Fibroblast of lung (primary cell): ENCODE measurements at regions not wholly inside any gene's neighbourhood (a gene's known extent, or its start where the extent isn't known, plus 50 kb on each side); places are given as distances from the start of the nearest gene placed in this dataset.

Source experiments
- DNase-seq, 2 donors: peaks; one replicate each; pipeline versions ENCODE4 v3.0.0 to v3.0.0-alpha.2; 2010; ENCODE audit warnings: low read depth in 2 of 2
- H2AFZ ChIP-seq: 2 replicates; pipeline ENCODE4 v1.5.1; 2012; ENCODE audit warnings: low read length, control low read depth, inconsistent platforms
- H3K27ac ChIP-seq: 2 replicates; pipeline ENCODE4 v1.5.1; 2011; ENCODE audit warnings: low read length, control low read depth; ENCODE audit not compliant: insufficient read depth
- H3K27me3 ChIP-seq: 2 replicates; pipeline ENCODE4 v1.5.1; 2011; ENCODE audit warnings: mild to moderate bottlenecking, low read length; ENCODE audit not compliant: control insufficient read depth, insufficient read depth
- H3K36me3 ChIP-seq: 2 replicates; pipeline ENCODE4 v1.5.1; 2011; ENCODE audit warnings: low read length; ENCODE audit not compliant: control insufficient read depth, insufficient read depth
- H3K4me1 ChIP-seq: 2 replicates; pipeline ENCODE4 v1.5.1; 2011; ENCODE audit warnings: low read length; ENCODE audit not compliant: control insufficient read depth, insufficient read depth; ENCODE audit errors: extremely low read depth
- H3K4me2 ChIP-seq: 2 replicates; pipeline ENCODE4 v1.5.1; 2011; ENCODE audit warnings: low read length, control low read depth; ENCODE audit not compliant: insufficient read depth; ENCODE audit errors: extremely low read depth
- H3K4me3 ChIP-seq, 4 experiments: fragments of 200-600 bp in 1 of 4; sonication (generic) in 1 of 4; replicated peaks in 1 of 4; 2 replicates each; pipeline ENCODE4 v1.5.1; 2011 to 2016; ENCODE audit warnings: low read length in 4 of 4, low read depth in 3 of 4, mild to moderate bottlenecking in 3 of 4, control low read depth in 2 of 4, inconsistent platforms in 1 of 4, mixed read lengths in 1 of 4; ENCODE audit not compliant: insufficient read depth in 1 of 4; ENCODE audit errors: control extremely low read depth in 1 of 4
- H3K79me2 ChIP-seq: 2 replicates; pipeline ENCODE4 v1.5.1; 2012; ENCODE audit warnings: mild to moderate bottlenecking, low read length, inconsistent platforms; ENCODE audit not compliant: control insufficient read depth, insufficient read depth
- H3K9ac ChIP-seq: 2 replicates; pipeline ENCODE4 v1.5.1; 2011; ENCODE audit warnings: mild to moderate bottlenecking, low read length, control low read depth; ENCODE audit not compliant: insufficient read depth
- H3K9me3 ChIP-seq: 2 replicates; pipeline ENCODE4 v1.5.1; 2012; ENCODE audit warnings: low read depth, low read length; ENCODE audit not compliant: control insufficient read depth, insufficient read depth
- H4K20me1 ChIP-seq: 2 replicates; pipeline ENCODE4 v1.5.1; 2011; ENCODE audit warnings: low read length; ENCODE audit not compliant: control insufficient read depth, insufficient read depth; ENCODE audit errors: extremely low read depth
- EZH2 ChIP-seq: IDR thresholded peaks from 2 replicates; pipeline ENCODE4 v1.5.1; 2012; ENCODE audit warnings: low read length, control low read depth, mild to moderate bottlenecking; ENCODE audit errors: missing control alignments
- TF ChIP-seq, protein P1 (sequence below), 2 donors: IDR thresholded peaks in 1 of 2; conservative IDR thresholded peaks in 1 of 2; 1 replicate in 1 of 2; 2 replicates in 1 of 2; pipeline ENCODE4 v1.5.1; 2011 to 2012; ENCODE audit warnings: low read length in 2 of 2, control low read depth in 1 of 2, inconsistent platforms in 1 of 2, low read depth in 1 of 2, mild to moderate bottlenecking in 1 of 2

DNA sequence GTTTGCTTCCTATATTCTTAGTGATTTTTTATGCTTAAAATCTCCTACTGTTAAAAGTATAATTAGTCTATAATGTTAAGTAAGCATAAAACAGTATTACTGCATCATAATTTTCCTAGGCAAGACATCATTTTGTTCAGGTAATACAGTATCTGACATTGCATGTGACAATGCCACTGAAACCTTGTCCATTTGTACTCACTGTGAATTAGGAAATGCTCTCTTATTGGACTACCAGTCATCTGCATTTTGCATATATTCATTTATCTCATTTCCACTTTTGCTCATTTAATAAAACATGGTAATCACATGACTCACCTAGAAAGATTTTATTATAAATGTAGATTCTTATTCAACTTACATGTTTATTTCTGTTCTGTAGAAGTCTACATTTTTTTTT is 379.1 kb downstream of the ETV1 start:
- H3K4me2 ChIP-seq = no peak overlapping the region
- DNase-seq = no peak

DNA sequence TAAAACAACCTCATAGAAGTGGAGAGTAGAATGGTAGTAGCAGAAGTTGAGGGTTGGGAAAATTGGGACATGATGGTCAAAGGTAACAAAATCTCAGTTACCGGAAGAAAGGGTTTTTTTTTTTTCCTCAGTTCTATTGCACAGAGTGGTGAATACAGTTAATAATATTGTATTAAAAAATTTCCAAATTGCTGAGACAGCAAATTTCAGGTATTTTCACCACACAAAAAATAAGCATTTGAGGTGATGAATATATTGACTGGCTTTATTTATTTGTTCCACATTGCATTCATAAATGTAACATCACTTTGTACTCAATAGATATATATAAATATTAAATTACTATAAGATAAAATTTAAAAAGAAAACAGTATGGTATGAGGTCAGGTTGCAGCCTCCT is 373.8 kb downstream of the ETV1 start:
- Histone ChIP-seq H3K36me3 (no peaks in the 10 kb centered on the region), H3K27ac (no peak overlapping the region), H3K9ac (no peak overlapping the region), H3K79me2 (no peaks in the 10 kb centered on the region), H3K4me2 (no peak overlapping the region), H3K4me1 (no peaks in the 10 kb centered on the region), H3K27me3 (no peaks in the 10 kb centered on the region), H2AFZ (no peak overlapping the region), H4K20me1 (no peaks in the 10 kb centered on the region), H3K4me3 (no peak overlapping the region), H3K9me3 (no peaks in the 10 kb centered on the region)
- DNase-seq = no peak
- no peak for TF ChIP-seq EZH2
- TF ChIP-seq, protein P1, sequence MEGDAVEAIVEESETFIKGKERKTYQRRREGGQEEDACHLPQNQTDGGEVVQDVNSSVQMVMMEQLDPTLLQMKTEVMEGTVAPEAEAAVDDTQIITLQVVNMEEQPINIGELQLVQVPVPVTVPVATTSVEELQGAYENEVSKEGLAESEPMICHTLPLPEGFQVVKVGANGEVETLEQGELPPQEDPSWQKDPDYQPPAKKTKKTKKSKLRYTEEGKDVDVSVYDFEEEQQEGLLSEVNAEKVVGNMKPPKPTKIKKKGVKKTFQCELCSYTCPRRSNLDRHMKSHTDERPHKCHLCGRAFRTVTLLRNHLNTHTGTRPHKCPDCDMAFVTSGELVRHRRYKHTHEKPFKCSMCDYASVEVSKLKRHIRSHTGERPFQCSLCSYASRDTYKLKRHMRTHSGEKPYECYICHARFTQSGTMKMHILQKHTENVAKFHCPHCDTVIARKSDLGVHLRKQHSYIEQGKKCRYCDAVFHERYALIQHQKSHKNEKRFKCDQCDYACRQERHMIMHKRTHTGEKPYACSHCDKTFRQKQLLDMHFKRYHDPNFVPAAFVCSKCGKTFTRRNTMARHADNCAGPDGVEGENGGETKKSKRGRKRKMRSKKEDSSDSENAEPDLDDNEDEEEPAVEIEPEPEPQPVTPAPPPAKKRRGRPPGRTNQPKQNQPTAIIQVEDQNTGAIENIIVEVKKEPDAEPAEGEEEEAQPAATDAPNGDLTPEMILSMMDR (conservative IDR thresholded peaks at IDR 0.05 in 1 of 2, IDR thresholded peaks at IDR 0.05 in 1 of 2; ENCODE audit: low read depth in 1 of 2, low read length in 2 of 2) = no peak

More for the DNA sequence above, 379.1 kb downstream of the ETV1 start:
- no peak overlapping the region for H2AFZ ChIP-seq
- H3K9me3 ChIP-seq = no peaks in the 10 kb centered on the region
- H4K20me1 ChIP-seq = no peaks in the 10 kb centered on the region
- no peak overlapping the region for H3K27ac ChIP-seq
- no peak overlapping the region for H3K4me3 ChIP-seq
- H3K4me1 ChIP-seq = no peaks in the 10 kb centered on the region
- H3K27me3 ChIP-seq = no peaks in the 10 kb centered on the region
- H3K9ac ChIP-seq = no peak overlapping the region
- TF ChIP-seq, protein P1 (conservative IDR thresholded peaks at IDR 0.05 in 1 of 2, IDR thresholded peaks at IDR 0.05 in 1 of 2; ENCODE audit: low read depth in 1 of 2, low read length in 2 of 2) = no peak
- TF ChIP-seq EZH2 = no peak
- no peaks in the 10 kb centered on the region for H3K36me3 ChIP-seq
- no peaks in the 10 kb centered on the region for H3K79me2 ChIP-seq

DNA sequence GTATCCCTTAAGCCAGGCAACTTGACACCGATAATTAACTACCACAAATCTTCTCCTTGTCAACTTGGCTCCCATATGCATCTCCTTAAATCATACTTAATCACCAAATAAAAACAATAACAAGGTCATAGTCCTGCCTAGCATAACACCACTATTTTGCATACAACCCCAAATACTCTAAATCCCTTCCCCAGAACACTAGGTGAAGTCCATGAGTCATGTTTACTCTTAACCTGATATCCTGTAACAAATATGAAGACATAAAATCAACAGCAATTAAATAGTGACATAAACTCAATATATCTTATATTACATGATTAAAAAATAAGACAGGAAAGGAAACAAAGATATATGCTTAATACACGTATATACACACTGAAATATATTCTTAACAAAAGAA is 362.0 kb downstream of the ETV1 start:
- H3K4me2 ChIP-seq = no peak overlapping the region
- no peak overlapping the region for H3K27ac ChIP-seq
- no peaks in the 10 kb centered on the region for H3K9me3 ChIP-seq
- no peaks in the 10 kb centered on the region for H3K79me2 ChIP-seq
- H3K36me3 ChIP-seq = no peaks in the 10 kb centered on the region
- H3K27me3 ChIP-seq = no peaks in the 10 kb centered on the region
- no peaks in the 10 kb centered on the region for H3K4me1 ChIP-seq
- H3K9ac ChIP-seq = no peak overlapping the region
- no peaks in the 10 kb centered on the region for H4K20me1 ChIP-seq
- H2AFZ ChIP-seq = no peak overlapping the region
- no peak overlapping the region for H3K4me3 ChIP-seq
- no peak for DNase-seq
- no peak for TF ChIP-seq EZH2
- TF ChIP-seq, protein P1 (conservative IDR thresholded peaks at IDR 0.05 in 1 of 2, IDR thresholded peaks at IDR 0.05 in 1 of 2; ENCODE audit: low read depth in 1 of 2, low read length in 2 of 2) = no peak
